PC-9 (cell line): ENCODE measurements at regions not wholly inside any gene's neighbourhood (a gene's known extent, or its start where the extent isn't known, plus 50 kb on each side); places are given as distances from the start of the nearest gene placed in this dataset.

Source experiments
- BruUV-seq: library from RNA; stranded (reverse); fragments of 400-500 nt; replicated peaks from 2 replicates; lab custom pipeline; 2021; lab: Mats Ljungman, UMichigan
- CTCF ChIA-PET: fragments of 300-600 bp; sonication (Branson Sonifier 250); formaldehyde crosslinking; loops from one replicate; lab custom pipeline; 2022; ENCODE audit warnings: antibody characterized with exemption; lab: Charles Lee
- POLR2A ChIA-PET: fragments of 300-600 bp; sonication (Branson Sonifier 250); formaldehyde crosslinking; loops from one replicate; lab custom pipeline; 2022; ENCODE audit warnings: antibody characterized with exemption; ENCODE audit not compliant: unreplicated experiment; lab: Charles Lee
- DNase-seq, 2 experiments: peaks; one replicate each; pipeline versions ENCODE4 v3.0.0 to v3.0.0-alpha.2; 2015 to 2022; ENCODE audit warnings: mixed read lengths in 1 of 2
- H2AFZ ChIP-seq: fragments of 200-600 bp; sonication (generic); 2 replicates; pipeline ENCODE4 v1.8.1; 2017; ENCODE audit warnings: antibody characterized with exemption
- H3F3A ChIP-seq: fragments of 200-600 bp; sonication (generic); 2 replicates; pipeline ENCODE4 v1.8.1; 2017; ENCODE audit warnings: antibody characterized with exemption, mild to moderate bottlenecking, low read depth; ENCODE audit not compliant: insufficient read depth
- H3K27ac ChIP-seq: fragments of 200-600 bp; sonication (generic); 2 replicates; pipeline ENCODE4 v1.6.1; 2016; ENCODE audit warnings: mixed run types
- H3K27me3 ChIP-seq: fragments of 200-600 bp; sonication (generic); 2 replicates; pipeline ENCODE4 v1.6.1; 2016; ENCODE audit warnings: low read depth, mixed run types; ENCODE audit not compliant: insufficient read depth
- H3K36me3 ChIP-seq: fragments of 200-600 bp; sonication (generic); 2 replicates; pipeline ENCODE4 v1.6.1; 2016; ENCODE audit warnings: low read depth, mixed run types
- H3K4me1 ChIP-seq: fragments of 200-600 bp; sonication (generic); replicated peaks from 2 replicates; pipeline ENCODE4 v1.6.1; 2016; ENCODE audit warnings: mixed run types; ENCODE audit not compliant: insufficient read depth
- H3K4me2 ChIP-seq: fragments of 200-600 bp; sonication (generic); 2 replicates; pipeline ENCODE4 v1.6.1; 2017; ENCODE audit warnings: mixed run types
- H3K4me3 ChIP-seq: fragments of 200-600 bp; sonication (generic); 2 replicates; pipeline ENCODE4 v1.6.1; 2016; ENCODE audit warnings: mixed run types
- H3K79me2 ChIP-seq: fragments of 200-600 bp; sonication (generic); 2 replicates; pipeline ENCODE4 v1.6.1; 2017; ENCODE audit warnings: low read depth, mixed run types
- H3K9me2 ChIP-seq: fragments of 200-600 bp; sonication (generic); 2 replicates; pipeline ENCODE4 v1.8.1; 2017; ENCODE audit warnings: mild to moderate bottlenecking; ENCODE audit not compliant: insufficient read depth
- H3K9me3 ChIP-seq: fragments of 200-600 bp; sonication (generic); 2 replicates; pipeline ENCODE4 v1.8.1; 2016; ENCODE audit warnings: low read depth; ENCODE audit not compliant: insufficient read depth
- H4K20me1 ChIP-seq: fragments of 200-600 bp; sonication (generic); 2 replicates; pipeline ENCODE4 v1.8.1; 2017; ENCODE audit not compliant: insufficient read depth
- CTCF ChIP-seq: fragments of 200-600 bp; sonication (generic); conservative IDR thresholded peaks from 2 replicates; pipeline ENCODE4 v1.6.1; 2017; ENCODE audit warnings: mixed run types, antibody characterized with exemption, mild to moderate bottlenecking, moderate library complexity
- EZH2 ChIP-seq: fragments of 200-600 bp; sonication (generic); IDR thresholded peaks from 2 replicates; pipeline ENCODE4 v1.8.0; 2017; ENCODE audit warnings: antibody characterized with exemption, low read depth
- intact Hi-C: fragments of 100-400 bp; cut with micrococcal nuclease; formaldehyde crosslinking; loops from one replicate; pipeline ENCODE4 v1.10.0; 2022; ENCODE audit not compliant: unreplicated experiment

DNA sequence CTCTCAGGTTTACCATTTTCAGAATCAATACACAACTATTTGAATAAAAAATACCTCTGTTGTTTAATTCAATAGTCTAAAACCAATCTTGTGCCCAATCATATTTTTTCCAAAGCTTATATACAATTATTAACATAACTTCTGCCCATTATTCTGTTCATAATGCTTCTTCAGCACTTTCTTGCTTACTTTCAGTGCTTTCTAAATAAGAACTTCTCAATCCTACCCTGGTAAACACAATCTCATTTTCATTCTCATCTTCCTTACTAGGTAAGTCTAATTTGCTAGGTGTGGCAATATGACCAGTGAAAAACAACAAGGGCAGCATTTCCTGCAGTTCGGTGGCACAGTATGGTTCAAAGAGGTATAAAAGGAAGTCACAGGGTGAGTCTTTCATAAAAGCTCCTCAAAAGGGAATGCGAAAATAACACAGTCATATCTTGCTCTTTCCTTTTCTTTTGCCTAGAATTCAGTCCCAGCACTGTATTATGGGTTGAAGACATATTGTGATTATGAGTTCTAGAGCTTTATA is 103.5 kb downstream of the FOXG1 start:
- no peaks in the 10 kb centered on the region for H3F3A ChIP-seq
- CTCF ChIA-PET = no interaction called here
- intact Hi-C loops = no loop called here

DNA sequence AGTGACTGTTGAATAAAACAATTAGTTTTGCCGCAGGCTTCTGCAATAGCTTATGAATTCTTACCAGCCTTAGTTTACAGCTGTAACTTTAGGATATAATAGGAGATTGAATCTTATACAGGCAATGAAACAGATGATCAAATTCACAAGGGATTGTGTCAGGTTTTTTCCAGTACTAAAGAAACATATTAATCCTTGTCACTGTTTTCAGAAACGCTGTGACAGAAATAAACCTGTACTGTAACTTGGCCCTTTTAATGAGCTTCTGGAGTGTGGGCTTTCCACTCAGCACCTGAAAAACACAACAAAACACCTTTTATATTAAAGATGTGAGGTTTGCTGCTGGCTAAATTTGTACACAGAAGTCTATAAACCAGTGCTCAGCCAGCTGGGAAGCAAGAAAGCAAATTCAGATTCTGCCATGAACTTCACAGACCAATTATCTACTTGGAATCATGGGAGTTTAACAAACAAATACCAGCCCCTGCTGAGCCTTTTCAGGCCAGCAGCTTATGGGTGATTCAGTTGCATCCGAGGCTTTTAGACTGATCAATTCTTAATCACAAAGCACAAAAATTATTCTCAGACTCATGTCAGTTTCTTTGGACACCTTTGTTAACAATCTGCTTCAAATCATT is 109.5 kb downstream of the FOXG1 start:
- Histone ChIP-seq H3F3A (no peaks in the 10 kb centered on the region), H3K79me2 (no peaks in the 10 kb centered on the region), H3K4me3 (no peak overlapping the region), H3K4me2 (no peak overlapping the region), H3K36me3 (no peaks in the 10 kb centered on the region), H2AFZ (no peak overlapping the region), H3K4me1 (no peaks in the 10 kb centered on the region), H3K9me2 (no peaks in the 10 kb centered on the region), H3K27me3 (no peaks in the 10 kb centered on the region), H4K20me1 (no peaks in the 10 kb centered on the region), H3K27ac (no peak overlapping the region), H3K9me3 (no peaks in the 10 kb centered on the region)
- CTCF ChIA-PET = no interaction called here
- POLR2A ChIA-PET = no interaction called here
- intact Hi-C loops = no loop called here
- TF ChIP-seq CTCF (no peak), EZH2 (no peak)
- DNase-seq = no peak
- BruUV-seq = no TSS peak

More for the DNA sequence above, 103.5 kb downstream of the FOXG1 start:
- H3K27ac ChIP-seq = no peak overlapping the region
- no TSS peak for BruUV-seq
- H3K4me3 ChIP-seq = no peak overlapping the region
- no peaks in the 10 kb centered on the region for H3K9me2 ChIP-seq
- no peaks in the 10 kb centered on the region for H3K9me3 ChIP-seq
- no peak overlapping the region for H2AFZ ChIP-seq
- POLR2A ChIA-PET = no interaction called here
- H3K36me3 ChIP-seq = no peaks in the 10 kb centered on the region
- TF ChIP-seq EZH2 (no peak), CTCF (no peak)
- no peaks in the 10 kb centered on the region for H3K27me3 ChIP-seq
- no peak overlapping the region for H3K4me2 ChIP-seq
- H3K79me2 ChIP-seq = no peaks in the 10 kb centered on the region
- DNase-seq = no peak
- H3K4me1 ChIP-seq = no peaks in the 10 kb centered on the region
- no peaks in the 10 kb centered on the region for H4K20me1 ChIP-seq

GRCh38 chr14:28876572-28876945 is 110.0 kb downstream of the FOXG1 start:
- Histone ChIP-seq H3K9me2 (no peaks in the 10 kb centered on the region), H3K27me3 (no peaks in the 10 kb centered on the region), H3F3A (no peaks in the 10 kb centered on the region), H3K4me1 (no peaks in the 10 kb centered on the region), H3K79me2 (no peaks in the 10 kb centered on the region), H3K36me3 (no peaks in the 10 kb centered on the region), H3K9me3 (no peaks in the 10 kb centered on the region), H3K4me2 (no peak overlapping the region), H3K27ac (no peak overlapping the region), H4K20me1 (no peaks in the 10 kb centered on the region), H3K4me3 (no peak overlapping the region), H2AFZ (no peak overlapping the region)
- intact Hi-C loops = no loop called here
- no TSS peak for BruUV-seq
- no peak for DNase-seq
- CTCF ChIA-PET = no interaction called here
- TF ChIP-seq EZH2 = no peak
- TF ChIP-seq CTCF = no peak
- POLR2A ChIA-PET = no interaction called here
